Heart left ventricle (tissue), 13 donors: ENCODE measurements at regions not wholly inside any gene's neighbourhood (a gene's known extent, or its start where the extent isn't known, plus 50 kb on each side); places are given as distances from the start of the nearest gene placed in this dataset.

Experiments used
- POLR2A ChIP-seq, 2 donors: fragments of 450-650 bp; IDR thresholded peaks; one replicate each; pipeline ENCODE4 v1.6.1; 2017; ENCODE audit warnings: antibody characterized with exemption in 2 of 2, mild to moderate bottlenecking in 2 of 2, moderate library complexity in 2 of 2
- TF ChIP-seq, protein P1 (sequence below), 12 donors: fragments of 200-600 bp; sonication (generic) in 4 of 12; IDR thresholded peaks; one replicate each; pipeline versions ENCODE4 v1.5.0 to v1.8.0; 2018 to 2022; ENCODE audit warnings: antibody characterized with exemption in 12 of 12, mild to moderate bottlenecking in 5 of 12
- donor health status: ischemic (EF 13 %, LVEDD 7.1; RV severe dilation, severe dysfunction).
- donor health status: DM: no; HTN: yes; CAD: no.
- donor health status: DM: no; HTN: no; CAD: no.
- donor health status: ischemic (EF 25% LVEDD 6.9; RV normal size, moderate dysfunction).
- donor health status: ischemic (EF 25% LVEDD 5.7; RV mildly dilated, moderate dysfunction).
- donor health status: ischemic (EF 35%, LVEDD 5.7; RV mildly dilated, moderate dysfunction).
- donor health status: nonischemic (EF 11% LVEDD 7.7; RV severe dilation, severe dysfunction).
- donor health status: DM: yes; HTN: yes; CAD: no.
- donor health status: PGD.
- donor health status: ischemic (EF 29% LVEDD 5.4; RV normal size, mild dysfunction).
- donor health status: nonischemic (EF 23%, LVEDD 6.1; RV moderate dilation, normal function).

DNA sequence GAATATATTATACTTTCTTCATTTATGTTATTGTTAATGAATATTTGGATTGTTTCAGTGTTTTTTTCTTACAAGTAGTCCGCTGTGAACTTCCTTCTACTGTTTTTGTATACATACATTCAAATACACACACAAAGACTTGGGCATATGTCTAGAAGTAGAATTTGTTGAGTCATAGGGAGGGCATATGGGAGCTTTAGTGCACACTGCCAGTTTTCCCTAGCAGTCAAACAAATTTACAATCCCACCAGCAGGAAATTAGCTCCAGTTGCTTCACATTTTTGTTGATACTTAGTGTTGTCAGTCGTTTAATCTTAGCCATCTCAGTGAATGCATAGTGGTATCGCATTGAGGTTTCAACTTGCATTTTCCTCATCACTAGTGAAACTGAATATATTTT is 492.3 kb downstream of the DIPK2A start:
- TF ChIP-seq, protein P1, sequence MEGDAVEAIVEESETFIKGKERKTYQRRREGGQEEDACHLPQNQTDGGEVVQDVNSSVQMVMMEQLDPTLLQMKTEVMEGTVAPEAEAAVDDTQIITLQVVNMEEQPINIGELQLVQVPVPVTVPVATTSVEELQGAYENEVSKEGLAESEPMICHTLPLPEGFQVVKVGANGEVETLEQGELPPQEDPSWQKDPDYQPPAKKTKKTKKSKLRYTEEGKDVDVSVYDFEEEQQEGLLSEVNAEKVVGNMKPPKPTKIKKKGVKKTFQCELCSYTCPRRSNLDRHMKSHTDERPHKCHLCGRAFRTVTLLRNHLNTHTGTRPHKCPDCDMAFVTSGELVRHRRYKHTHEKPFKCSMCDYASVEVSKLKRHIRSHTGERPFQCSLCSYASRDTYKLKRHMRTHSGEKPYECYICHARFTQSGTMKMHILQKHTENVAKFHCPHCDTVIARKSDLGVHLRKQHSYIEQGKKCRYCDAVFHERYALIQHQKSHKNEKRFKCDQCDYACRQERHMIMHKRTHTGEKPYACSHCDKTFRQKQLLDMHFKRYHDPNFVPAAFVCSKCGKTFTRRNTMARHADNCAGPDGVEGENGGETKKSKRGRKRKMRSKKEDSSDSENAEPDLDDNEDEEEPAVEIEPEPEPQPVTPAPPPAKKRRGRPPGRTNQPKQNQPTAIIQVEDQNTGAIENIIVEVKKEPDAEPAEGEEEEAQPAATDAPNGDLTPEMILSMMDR (IDR thresholded peaks at IDR 0.05): no peak
- TF ChIP-seq POLR2A (IDR thresholded peaks at IDR 0.05): no peak
